ENCODE measurements at regions not wholly inside any gene's neighbourhood (a gene's known extent, or its start where the extent isn't known, plus 50 kb on each side); places are given as distances from the start of the nearest gene placed in this dataset.

DNA sequence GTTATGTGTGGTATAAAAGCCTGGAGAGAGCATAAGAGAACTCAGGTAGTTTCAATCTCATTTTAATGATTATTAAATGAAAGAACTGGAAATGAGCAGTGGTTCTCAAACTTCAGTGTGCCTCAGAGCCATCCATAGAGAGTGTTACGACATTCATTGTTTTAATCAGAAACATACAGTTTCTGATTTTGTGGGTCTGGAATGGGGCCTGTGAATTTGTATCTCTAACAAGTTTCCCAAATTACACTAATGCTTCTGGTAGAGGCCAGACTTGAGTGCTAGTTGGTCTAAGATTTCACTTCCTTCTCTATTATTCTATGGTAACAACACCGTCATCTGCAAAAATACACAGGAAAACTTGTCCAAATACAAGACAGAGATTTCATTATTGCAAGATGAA is 292.0 kb upstream of the NECTIN3 start:
- no peak for DNase-seq

DNA sequence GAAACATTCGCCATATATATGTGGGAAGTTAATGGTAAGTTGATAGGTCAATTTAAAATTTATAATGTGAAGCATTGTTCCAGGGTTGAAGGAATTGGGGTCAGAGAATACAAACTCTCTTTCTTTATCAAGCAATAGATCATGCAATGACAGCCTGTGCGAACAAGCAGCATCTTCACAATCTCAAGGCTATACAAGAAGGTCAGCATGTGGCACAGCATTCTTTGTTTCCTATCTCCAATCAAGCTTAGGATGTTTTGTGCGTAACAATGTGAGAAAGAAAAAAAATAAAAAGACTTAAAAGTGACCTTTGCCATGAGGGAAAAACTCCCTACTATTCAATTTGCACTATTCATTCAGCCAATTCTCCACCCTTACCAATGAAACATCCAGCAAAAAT is 288.1 kb upstream of the NECTIN3 start:
- DNase-seq: peak; percentile 22

DNA sequence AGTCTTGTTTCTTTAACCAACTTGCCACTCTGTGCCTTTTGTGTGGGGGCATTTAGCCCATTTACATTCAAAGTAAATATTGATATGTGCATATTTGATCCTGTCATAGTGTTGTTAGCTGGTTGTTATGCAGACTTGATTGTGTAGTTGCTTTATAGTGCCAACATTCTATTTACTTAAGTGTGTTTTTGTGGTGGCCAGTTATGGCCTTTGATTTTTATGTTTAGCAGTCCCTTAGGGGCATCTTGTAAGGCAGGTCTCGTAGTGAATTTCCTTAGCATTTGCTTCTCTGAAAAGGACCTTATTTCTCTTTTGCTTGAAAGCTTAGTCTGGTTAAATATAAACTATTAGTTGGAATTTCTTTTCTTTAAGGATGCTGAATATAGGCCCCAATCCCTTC is 282.8 kb upstream of the NECTIN3 start:
- DNase-seq: no peak

DNA sequence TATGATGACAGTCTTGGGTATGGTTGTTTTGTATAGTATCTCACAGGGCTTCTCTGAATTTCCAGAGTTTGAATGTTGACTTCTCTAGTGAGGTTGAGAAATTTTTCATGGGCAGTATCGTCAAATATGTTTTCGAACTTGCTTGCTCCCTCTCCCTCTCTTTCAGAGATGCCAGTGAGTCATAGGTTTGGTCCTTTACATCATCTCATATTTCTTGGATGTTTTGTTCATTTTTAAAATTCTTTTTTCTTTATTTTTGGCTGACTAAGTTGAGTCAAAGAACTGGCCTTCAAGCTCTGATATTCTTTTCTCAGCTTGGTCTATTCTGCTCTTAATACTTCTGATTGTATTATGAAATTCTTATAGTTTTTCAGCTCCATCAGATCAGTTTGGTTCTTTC is 282.3 kb upstream of the NECTIN3 start:
- DNase-seq: no peak

DNA sequence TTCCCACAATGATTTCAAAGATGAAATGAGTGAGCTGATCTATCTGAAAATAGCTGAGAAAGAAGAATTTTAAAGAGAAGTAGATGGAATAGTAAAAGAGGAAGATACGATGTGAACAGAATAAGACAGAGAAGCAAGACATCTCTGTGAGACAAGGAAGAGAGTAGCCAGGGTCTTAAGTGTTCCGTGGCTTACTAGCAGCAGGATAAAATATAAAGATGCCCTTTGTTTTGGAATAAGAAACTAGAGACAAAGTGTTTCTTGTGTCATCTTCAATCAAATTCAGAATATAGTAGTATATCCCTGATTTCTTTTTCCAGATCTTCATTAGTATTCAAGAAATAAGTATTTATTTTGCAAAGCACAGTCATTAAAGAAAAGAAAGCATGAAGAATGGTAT is 281.0 kb upstream of the NECTIN3 start:
- no peak for DNase-seq

DNA sequence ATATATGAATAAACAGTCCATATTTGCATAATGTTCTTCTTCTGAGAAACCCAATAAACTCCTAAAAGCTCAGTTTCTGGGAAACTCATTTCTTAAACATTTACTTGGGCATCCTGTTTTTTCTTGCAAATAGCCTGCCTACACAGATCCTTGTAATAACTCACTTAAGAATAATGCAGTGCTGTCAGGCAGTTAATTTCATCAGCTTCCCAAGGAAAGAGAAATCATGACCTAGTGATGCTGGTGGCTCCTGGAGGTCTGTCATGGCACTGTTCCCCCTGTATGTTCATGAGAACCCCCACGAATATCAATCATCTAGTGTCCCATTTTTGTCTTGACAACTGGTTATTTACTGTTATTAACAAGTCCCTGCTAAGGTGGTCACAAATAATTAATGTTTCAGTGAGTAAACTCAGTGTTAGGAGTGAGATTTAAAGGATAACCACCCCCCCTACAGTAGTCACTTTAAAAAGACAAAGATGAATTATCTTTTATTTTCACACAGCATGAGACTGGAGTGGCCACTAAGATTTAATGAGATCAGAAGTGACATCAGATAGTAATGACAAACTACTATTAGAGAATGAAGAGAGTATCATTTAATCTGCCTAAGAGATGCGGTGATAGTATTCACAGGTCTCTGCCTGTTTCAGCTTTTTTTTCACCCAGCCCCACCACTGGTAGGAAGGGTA is 279.5 kb upstream of the NECTIN3 start:
- no peak for DNase-seq

DNA sequence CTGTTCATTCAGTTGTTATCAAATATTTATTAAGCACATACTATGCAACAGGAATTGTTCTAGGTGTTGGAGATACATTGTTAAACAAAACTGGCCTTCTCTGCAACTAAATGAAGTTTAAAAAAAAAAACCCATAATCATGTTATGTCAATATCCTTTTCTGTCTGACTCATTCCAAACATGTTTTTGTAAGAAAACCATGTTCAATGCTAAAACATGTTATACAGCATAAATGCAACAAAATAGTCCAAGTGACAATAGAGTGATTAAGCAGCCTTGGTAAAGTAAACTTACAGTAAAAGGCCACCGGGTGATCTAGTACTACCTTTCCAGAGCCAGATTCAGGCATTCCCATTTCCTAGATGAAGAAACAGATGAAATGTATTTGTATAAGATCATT is 278.0 kb upstream of the NECTIN3 start:
- no peak for DNase-seq

DNA sequence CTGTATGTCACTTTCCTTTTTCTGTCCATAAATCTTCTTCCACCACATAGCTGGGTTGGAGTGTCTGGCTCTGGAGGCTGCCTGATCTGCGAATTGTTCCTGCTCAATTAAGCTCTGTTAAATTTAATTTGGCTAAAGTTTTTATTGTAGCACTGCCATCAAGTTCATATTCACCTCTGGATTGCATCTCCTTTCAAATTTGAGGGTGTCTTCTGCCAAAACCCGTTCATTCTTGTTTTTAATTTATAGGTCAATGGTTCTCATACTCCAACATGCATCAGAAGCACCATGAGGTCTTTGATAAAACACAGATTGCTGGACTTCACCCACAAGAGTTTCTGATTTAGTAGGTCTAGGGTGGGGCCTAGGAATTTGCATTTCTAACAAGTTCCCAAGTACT is 276.5 kb upstream of the NECTIN3 start:
- no peak for DNase-seq

DNA sequence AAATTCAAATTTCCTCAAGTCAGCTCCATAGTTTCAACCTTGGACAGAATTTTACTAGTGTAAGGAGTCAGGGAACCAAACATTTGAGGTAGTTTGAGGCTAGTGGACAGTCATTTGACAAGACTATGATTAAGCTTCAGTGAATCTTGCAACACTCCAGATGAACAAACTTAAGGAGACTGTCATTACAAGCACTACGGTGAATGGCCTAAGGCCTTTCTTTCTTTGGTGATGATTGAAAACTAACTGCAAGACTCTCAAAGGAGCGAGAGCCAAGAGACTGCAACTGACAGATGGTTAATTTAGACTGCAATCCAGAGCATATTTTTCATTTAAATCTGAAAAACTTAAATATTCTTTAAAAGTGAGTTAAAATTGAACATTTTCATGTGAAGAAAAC is 272.3 kb upstream of the NECTIN3 start:
- DNase-seq: no peak

DNA sequence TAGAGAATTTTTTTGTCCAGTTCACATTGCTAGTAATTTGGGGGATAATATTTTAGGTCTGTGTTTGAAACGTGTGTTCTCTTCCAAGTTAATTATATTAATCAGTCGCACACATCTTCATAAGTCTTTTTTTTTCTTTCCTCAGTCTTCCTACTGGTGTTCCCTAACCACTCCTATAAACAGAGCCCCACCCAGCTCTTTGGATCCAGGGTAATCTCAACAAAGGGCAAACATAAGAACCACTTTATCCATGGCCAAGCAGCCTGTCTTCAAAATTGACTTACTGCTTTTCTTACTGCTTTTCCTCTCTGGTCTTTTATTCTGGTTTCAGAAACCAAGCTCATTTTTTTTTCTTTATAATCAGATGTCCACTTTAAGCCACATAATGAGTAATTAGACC is 266.8 kb upstream of the NECTIN3 start:
- DNase-seq: no peak

DNA sequence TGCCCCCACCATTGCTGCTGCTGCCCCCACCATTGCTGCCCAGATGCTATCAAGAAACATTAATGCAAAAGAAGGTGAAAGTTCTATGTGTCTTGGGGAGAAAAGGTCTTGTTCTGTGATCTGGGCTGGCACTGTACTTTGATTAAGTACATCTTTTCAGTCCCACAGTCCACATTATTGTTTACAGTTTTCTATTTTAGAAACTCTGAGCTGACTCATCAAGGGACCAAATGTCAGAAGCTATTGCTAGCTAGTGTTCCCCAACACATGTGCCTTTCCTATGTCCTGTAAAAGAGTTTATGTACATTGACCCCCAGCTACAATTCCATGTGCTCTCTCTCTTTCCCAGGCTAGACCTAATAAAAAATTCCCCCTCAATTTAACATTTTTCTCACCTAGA is 264.7 kb upstream of the NECTIN3 start:
- DNase-seq: no peak

DNA sequence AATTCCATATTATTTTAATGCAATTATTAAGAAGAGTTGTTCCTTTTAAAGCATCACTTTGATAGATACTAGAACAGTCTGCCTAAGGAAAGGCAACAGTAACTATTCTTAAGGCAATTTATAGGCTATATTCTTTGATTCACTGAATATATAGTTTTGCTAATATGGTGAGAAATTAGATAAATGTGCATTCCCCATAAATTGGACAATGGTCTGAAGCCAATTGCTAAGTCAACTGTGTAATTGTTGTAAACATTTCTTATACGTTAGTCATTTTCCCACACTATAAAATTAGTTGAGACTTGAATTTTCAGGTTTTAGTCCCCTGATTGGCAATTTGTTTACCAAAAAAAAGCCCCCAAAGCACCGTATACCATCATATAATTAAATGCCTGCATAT is 263.0 kb upstream of the NECTIN3 start:
- DNase-seq: no peak

DNA sequence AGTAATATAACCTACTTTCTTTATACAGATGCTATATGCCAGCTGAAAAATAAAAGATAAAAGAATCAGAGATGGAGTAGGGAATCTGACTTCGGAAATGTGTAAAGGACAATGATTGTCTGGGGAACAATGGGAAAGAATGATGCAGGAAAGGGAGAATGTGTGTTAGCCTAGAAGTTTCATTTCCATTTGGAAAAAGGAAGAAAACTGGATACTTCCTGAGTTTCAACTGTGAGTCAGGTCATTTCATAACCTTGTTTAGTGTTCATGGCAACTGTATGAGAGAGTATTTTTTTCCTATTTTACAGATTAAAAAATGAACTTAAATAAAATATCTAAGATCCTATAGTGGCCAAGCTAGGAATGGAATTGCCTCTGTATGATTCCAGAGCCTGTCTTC is 261.3 kb upstream of the NECTIN3 start:
- DNase-seq: no peak

DNA sequence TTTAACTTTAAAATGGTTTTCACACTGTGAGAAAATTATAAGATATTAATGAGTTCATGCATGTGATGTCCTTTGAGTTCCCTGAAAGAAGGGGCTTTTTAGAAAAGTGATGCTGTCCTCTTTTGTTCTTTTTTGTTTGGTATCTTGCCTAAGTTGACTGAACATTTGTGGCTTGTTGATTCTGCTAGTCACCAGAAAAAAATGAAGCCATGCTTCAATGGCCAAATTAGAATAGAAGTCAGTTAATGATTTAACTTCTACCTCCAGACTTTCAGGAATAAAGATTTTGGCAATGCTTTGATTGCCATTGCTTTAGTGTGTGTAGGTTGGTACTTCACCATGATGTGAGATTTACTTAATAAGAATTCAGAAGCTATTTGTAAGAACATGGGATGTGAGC is 260.6 kb upstream of the NECTIN3 start:
- no peak for DNase-seq

DNA sequence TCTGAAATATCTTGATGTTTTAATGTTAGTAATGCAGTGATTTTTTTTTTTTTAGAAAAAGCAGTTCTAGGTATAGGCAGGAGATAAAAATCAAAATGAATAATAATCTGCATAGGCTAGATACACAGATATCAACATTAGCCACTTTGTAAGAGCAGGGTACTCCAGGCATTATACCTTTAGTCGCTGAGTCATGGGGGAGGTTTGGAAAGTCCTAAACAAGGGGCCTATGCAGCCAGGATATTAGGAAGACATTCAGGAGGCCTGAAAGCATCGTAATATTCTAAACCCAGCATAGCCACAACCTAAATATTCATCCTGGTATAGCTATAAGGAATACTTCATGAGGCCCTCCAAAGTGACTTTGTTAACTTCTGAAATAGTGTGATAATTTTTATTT is 258.1 kb upstream of the NECTIN3 start:
- DNase-seq: no peak

DNA sequence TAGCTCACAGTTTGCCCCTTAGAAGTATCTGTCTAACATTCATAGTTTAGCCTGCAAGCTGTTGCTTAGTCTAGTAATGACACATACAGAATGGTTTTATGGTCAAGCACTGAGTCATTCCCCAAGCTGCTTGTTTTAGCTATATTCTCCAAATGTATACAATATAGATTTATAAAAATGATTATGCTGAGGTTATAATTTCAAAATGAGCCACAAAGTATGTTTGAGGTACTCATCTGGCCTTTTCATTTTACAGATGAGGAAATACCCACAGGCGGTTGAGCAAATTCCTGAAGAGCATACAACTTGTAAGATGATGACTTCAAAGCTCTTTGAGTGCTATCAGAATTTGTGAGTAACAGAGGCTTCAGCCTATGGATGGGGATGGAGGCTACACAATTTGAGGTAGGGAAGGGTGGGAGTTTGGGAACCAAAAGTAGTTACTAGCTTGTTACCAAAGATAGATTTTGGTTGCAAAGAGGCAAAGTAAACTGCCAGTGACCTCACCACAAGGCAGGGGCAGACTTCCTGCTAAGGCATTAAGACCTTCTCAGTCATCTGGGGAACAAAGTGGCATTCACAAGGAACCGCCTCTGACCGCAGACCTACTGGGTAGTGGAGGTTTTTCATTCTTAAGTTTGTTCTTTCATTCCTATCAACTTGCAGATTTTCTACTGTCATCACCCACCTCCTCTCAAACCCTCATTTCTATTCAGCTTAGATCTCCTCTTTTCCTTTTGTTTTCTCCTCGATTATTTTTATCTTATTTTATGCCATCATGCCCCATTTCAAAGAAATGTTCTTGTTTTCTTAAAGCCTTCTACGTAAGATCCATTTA is 257.2 kb upstream of the NECTIN3 start:
- no peak for DNase-seq

DNA sequence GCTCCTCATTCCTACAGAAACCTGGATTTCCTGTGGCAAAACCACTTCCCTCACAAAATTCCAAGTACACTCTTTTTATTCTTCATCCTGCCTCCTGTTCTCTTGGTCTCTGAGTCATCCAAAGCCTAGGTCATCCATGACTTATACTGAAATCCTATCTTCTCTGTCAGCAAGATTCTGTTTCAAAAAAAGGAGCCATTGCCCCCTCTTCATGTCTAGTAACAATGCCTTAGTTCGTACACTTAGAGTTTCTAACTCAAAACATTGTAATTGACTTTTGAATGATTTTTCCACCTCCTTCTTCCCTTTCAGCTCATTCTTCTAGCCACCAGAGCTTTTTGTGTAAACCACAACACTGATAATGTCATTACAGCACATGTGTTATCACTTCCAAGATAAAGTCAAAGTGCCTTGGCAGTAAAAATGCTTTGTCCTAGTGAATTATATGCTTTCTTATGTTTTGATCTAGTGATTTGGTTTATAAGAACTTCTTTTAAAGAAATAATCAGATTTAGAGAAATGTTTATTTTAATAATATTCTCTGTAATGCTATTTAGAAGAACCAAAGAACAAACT is 256.5 kb upstream of the NECTIN3 start:
- no peak for DNase-seq

DNA sequence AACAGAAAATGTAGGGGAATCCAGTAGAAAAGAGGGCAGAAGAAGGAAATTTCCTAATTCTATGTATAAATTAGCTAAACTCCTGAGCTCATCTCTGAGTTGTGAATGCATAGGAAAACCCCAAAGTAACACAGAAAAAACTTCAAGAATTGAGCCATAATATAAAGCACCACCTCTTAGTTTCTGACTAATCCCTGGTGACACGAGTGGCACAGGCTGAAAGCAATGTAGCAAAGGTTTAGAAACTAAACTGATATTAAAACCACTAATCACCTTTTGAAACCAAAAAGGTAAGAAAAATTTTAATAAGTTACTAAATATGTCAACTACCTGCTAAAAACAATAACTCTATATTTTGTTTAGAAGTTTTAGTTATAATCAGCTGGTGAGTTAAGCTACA is 255.6 kb upstream of the NECTIN3 start:
- DNase-seq: no peak

DNA sequence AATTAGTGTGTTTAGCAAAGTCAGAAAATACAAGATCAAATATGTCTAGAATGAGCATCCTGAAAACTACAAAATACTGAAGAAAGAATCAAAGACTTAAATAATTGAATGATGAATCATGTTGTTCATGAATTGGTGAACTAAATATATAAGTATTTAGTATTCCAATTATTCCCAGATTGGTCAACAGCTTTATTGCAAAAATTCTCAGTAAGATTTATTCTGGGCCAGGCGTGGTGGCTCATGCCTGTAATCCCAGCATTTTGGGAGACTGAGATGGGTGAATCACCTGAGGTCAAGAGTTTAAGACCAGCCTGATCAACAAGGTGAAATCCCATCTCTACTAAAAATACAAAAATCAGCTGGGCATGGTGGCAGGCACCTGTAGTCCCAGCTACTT is 250.0 kb upstream of the NECTIN3 start:
- DNase-seq: no peak

DNA sequence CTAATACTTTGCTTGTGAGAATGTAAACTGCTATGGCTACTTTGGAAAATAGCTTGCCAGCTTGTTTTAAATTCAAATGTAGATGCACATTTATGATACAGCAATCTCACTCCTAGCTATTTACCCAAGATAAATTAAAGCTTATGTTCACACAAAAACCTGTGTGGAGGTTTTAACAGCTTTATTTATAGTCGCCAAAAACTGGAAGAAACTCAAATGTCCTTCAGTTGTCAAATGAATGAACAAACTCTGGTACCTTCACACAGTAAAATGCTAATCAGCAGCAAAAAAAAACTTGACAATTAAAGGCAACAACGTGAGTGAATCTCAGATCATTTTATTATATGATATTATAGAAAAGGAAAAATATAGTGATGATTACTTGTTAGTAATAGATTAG is 248.6 kb upstream of the NECTIN3 start:
- no peak for DNase-seq

DNA sequence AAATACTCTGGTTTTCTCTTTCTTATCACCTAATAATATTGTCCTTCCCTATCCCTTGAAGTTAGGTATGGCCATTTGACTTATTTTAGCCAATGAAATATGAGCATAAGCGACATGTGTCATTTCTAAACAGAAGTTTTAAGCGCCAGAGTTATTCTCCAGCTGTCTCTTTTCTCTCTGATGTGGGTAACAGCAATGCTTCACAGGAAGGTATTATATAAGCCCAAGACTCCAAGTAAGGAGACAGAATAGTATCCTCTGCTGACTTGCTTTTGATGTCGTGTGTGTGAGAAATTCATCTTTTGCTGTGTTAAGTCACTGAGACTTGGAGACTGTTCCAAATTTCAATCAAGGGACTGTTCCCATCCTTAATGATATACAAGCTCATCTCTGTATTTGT is 224.6 kb upstream of the NECTIN3 start:
- no peak for DNase-seq

DNA sequence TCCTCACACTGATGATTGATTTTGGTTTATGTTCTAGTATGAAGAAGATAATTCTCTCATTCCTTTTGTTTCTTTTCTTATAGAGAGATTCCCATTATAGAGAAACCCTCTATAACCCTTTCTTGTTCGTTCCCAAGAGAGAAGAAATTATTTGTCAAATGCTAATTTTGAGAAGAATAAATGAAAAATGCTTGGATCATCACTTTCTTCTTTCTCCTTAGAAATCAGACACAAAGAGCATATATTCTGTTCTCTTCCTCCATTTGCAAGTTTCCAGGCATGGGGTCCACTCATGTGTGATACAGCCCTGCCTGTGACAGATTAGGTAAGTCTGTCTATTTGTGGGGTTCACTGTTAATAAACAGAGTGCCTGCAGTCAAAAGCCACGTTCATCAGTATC is 222.6 kb upstream of the NECTIN3 start:
- DNase-seq: no peak

DNA sequence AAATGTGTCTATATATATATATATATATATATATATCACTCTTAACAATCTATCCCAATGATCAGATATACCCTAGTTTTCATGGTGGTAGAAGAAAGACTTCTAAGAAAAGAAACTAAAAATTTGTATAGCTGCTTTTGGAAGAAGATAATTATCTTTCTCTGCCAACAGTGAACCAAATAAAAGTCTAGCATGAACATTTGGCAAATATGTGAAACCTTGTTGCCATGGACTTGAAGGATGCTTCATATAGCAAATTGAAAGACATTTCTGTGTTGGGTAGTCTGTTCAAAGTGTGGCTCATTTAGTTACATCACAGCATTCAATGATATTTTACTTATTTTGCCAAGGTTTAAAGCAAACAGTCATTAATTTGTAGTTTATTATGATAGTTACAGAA is 219.9 kb upstream of the NECTIN3 start:
- no peak for DNase-seq

DNA sequence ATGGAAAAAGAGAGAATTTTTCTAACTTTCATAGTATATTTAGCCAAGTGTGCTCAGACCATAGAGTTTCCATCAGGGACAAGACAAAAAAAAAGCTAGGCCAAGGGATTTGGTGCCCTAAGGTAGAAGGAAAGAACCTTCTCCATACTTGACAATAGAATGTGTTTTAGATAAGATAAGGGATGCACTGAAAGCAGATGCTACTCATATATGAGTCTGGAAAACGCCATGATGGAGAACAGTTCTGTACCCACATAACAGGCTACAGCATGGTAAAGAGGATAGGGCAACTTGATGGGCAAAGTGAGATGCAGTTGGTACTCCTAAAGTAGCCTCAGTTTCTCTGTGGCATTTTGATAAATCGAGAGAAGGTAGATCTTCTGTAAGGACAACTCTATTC is 216.4 kb upstream of the NECTIN3 start:
- DNase-seq: no peak

Measured in retina (tissue), 1 donor.